NCI-H82 treated with DMSO at 0.1 percent for 48 hours (cell line): ENCODE measurements at regions not wholly inside any gene's neighbourhood (a gene's known extent, or its start where the extent isn't known, plus 50 kb on each side); places are given as distances from the start of the nearest gene placed in this dataset.

Source experiments
- DNase-seq: peaks from one replicate; lab custom pipeline; 2025; ENCODE audit not compliant: unreplicated experiment; lab: John Stamatoyannopoulos, UW

DNA sequence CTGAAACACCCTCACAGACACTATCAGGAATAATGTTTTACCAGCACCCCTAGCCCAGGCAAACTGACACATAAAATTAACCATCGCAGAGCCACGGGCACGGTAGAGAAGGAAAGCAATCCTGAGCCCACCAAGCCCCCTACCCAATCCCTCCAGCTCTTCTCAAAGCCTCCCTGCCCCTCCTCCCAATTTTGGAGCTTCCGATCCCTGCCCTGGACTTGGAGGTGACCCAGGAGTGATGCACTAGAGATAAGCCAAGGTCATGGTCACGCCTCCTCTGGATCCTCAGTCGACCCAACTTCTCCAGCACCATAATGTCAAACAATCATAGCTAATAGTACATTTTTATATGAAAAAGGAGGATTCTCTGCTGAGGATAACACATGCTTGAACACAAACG is 188.7 kb upstream of the NSMCE3 start:
- DNase-seq, result no peak

DNA sequence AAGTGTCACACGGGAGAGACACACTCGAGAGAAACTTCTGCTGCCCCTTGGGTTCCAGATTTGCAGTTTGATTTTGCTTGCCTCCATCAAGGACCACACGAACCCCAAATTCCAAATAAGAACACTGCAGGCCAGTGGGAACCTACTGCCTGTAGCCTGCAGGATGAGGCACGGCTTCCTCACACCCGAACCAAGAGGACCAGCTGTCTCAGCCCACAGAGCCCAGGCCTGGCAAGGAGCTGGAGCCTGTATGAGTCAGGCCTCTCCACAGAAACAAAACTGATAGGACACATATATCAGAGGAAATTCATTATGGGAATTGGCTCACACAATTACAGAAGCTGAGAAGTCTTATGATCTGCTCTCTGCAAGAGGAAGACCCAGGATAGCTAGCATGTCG is 188.1 kb upstream of the NSMCE3 start:
- no peak for DNase-seq

- no peak for DNase-seq
Observed at GRCh38 chr15:29456964-29457363, 187.3 kb upstream of the NSMCE3 start.

DNA sequence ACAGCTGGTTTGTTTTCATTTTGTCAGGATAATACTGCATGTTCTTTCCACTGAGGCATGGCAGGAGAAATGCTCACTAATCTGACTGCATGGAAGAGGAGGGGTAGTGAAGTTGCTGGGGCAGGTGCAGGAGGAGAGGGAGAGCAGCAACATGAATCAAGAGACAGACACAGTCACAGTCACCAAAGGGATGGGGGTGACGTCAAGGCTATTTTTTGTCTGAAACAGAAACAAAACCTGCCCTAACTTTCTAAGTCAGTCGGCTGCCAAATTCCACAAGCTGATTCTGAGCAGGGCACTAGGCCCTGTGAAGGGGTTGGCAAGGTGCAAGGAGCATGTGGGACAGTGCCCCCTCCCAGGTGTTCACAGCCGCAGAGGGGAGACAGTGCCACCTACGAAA is 186.6 kb upstream of the NSMCE3 start:
- DNase-seq, result no peak

GRCh38 chr15:29455530-29455929 is 185.9 kb upstream of the NSMCE3 start:
- no peak for DNase-seq

GRCh38 chr15:29455055-29455454 is 185.4 kb upstream of the NSMCE3 start:
- DNase-seq, result no peak

GRCh38 chr15:29454506-29454905 is 184.9 kb upstream of the NSMCE3 start:
- no peak for DNase-seq

- DNase-seq, result no peak
Observed at GRCh38 chr15:29452881-29453731, 183.5 kb upstream of the NSMCE3 start.

- DNase-seq, result no peak
Observed at GRCh38 chr15:29451201-29451781, 181.7 kb upstream of the NSMCE3 start.

GRCh38 chr15:29449136-29449535 is 179.5 kb upstream of the NSMCE3 start:
- no peak for DNase-seq

GRCh38 chr15:29448320-29448719 is 178.7 kb upstream of the NSMCE3 start:
- no peak for DNase-seq

- DNase-seq, result no peak
Observed at GRCh38 chr15:29446480-29446879, 176.9 kb upstream of the NSMCE3 start.

GRCh38 chr15:29442532-29442931 is 172.9 kb upstream of the NSMCE3 start:
- DNase-seq, result no peak

GRCh38 chr15:29440541-29440940 is 170.9 kb upstream of the NSMCE3 start:
- no peak for DNase-seq

DNA sequence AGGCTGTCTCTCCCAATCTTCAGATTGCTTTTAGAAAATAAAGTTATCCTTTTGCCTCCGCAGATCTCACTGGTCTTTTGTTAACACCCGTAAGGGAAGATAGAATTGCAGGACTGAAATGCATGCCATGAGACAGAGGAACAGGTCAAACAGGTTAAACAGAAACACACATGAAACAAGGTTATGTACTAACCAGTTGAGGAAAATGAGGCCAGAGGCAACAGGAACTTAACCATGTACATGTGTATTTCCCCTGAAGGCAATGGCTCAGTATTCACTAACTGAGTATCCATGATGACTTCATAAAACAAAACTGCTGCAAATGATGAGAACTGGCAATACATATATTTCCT is 169.1 kb upstream of the NSMCE3 start:
- DNase-seq, result no peak

DNA sequence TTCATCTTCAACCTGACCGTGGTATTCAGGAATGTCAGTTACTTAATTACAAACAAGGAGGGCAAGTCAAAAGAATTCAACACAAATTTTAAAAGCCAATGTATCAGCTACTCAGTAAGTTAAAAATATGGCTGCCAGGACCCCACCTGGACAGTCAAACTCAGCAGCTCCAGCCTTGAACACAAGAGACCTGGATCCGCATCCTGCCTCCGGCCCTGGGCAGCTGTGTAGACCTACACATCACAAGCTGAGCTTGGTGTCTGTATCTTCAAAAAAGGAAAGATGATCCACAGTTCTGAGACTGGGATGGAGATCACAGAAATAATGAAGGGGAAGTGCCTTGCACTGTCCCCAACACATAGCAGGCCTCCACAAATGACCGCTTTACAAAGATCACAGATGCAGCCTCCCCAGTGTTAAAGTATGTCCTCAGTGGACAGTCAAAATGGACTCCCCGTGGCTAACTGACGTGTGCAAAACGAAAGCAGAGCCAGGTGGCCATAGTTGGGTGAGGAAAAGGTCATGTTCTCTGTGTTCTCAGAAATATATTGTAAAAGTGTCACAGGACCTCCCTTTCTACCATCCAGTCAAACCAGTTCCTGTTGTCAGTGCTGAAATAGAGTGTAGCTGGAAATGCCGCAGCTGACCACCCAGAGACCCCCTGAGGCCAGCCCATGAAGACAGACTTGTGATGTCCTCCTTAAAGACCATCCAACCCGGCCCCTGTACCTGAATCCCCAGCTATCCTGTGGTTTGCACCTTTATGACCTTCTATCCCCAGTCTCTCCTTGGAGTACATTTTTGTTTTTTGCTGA is 168.5 kb upstream of the NSMCE3 start:
- DNase-seq, result no peak

- DNase-seq, result no peak
Observed at GRCh38 chr15:29435811-29436210, 166.2 kb upstream of the NSMCE3 start.

DNA sequence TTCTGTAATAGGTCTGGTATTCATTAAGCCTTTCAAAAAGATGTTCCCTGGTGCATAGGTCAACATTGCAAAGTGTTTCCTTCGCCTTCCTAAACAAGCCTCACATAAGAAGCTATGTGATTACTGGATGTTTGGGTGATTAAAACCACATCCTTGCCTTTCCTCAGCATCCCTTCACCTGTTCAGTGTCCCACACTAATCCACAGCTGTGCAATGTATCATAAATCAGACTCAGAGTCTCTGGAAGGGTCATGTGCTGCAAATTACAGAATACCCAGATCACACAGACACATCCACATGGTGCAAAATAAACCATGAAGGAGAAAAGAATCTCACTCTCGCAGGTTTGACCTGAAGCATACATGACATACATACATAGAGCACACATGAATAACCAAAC is 164.7 kb upstream of the NSMCE3 start:
- DNase-seq, result no peak

GRCh38 chr15:29433507-29434248 is 164.1 kb upstream of the NSMCE3 start:
- DNase-seq, result no peak

DNA sequence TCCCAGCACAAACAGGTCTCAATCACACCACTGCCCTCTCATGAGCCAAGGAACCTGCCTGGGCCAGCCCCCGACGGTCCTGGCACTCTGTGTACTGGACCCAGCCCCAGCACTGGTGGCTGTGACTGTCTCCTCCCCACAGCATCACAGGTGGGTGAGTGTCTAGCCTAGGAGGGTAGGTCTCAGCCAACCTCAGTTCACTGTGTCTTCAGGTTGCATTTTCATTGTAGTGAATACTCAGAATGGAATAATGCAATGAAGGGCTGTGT is 163.4 kb upstream of the NSMCE3 start:
- no peak for DNase-seq

- no peak for DNase-seq
Observed at GRCh38 chr15:29432191-29433049, 162.8 kb upstream of the NSMCE3 start.
